Adrenal gland (tissue), 9 donors: ENCODE measurements at regions not wholly inside any gene's neighbourhood (a gene's known extent, or its start where the extent isn't known, plus 50 kb on each side); places are given as distances from the start of the nearest gene placed in this dataset.

Experiments
- DNase-seq, 7 donors: peaks; one replicate each; pipeline ENCODE4 v3.0.0-alpha.2; 2019 to 2020
- H3K27ac ChIP-seq, 5 donors: fragments of 200-600 bp; sonication (generic) in 4 of 5; 1 replicate in 3 of 5; 2 replicates in 2 of 5; pipeline versions ENCODE4 v1.5.1 to v1.8.0; 2016 to 2020; ENCODE audit warnings: mild to moderate bottlenecking in 1 of 5
- H3K27me3 ChIP-seq: fragments of 200-600 bp; 2 replicates; pipeline ENCODE4 v1.8.0; 2021
- H3K36me3 ChIP-seq, 2 donors: fragments of 200-600 bp; replicated peaks in 1 of 2; 1 replicate in 1 of 2; 2 replicates in 1 of 2; pipeline versions ENCODE4 v1.5.1 to v1.8.0; 2018 to 2022
- H3K4me1 ChIP-seq, 2 donors: fragments of 200-600 bp; replicated peaks in 1 of 2; 1 replicate in 1 of 2; 2 replicates in 1 of 2; pipeline versions ENCODE4 v1.5.1 to v1.8.0; 2018 to 2021
- H3K4me3 ChIP-seq, 4 donors: fragments of 200-600 bp; sonication (generic) in 3 of 4; one replicate each; pipeline ENCODE4 v1.5.1; 2016 to 2018
- H3K9me3 ChIP-seq, 3 donors: fragments of 200-600 bp; sonication (generic) in 1 of 3; replicated peaks in 1 of 3; 1 replicate in 2 of 3; 2 replicates in 1 of 3; pipeline versions ENCODE4 v1.5.1 to v1.8.0; 2016 to 2021
- CTCF ChIP-seq, 6 experiments: fragments of 450-650 bp in 4 of 6; fragments of 200-600 bp in 2 of 6; sonication (generic) in 1 of 6; IDR thresholded peaks; 1 replicate in 5 of 6; 2 replicates in 1 of 6; pipeline versions ENCODE4 v1.5.1 to v1.8.0; 2016 to 2021; ENCODE audit warnings: antibody characterized with exemption in 6 of 6, mild to moderate bottlenecking in 2 of 6, moderate library complexity in 1 of 6
- POLR2A ChIP-seq, 2 donors: fragments of 450-650 bp; IDR thresholded peaks; one replicate each; pipeline ENCODE4 v1.6.1; 2017; ENCODE audit warnings: antibody characterized with exemption in 2 of 2, mild to moderate bottlenecking in 2 of 2, moderate library complexity in 1 of 2
- WGBS, 4 donors: extraction: QIAGEN DNeasy Blood & Tissue Kit in 2 of 4; methylation state at CpG; one replicate each; pipeline versions ENCODE4 v1.1.5 to v1.1.7; 2013 to 2017; 5-methylcytosine and 5-hydroxymethylcytosine counted together
- intact Hi-C, 2 donors: fragments of 100-400 bp; cut with DNase I; formaldehyde crosslinking; loops; one replicate each; pipeline versions ENCODE4 v1.14.1 to v1.15.0; 2022 to 2023
- donor health status: healthy with polysubstance abuse.
- donor health status: Bipolar disorder and iron deficiency.
- donor health status: DM: yes; HTN: yes; CAD: no.
- donor health status: DM: no; HTN: no; CAD: no.
- donor health status: DM: no; HTN: no; CAD: no.

- no peak for DNase-seq
- Histone ChIP-seq H3K4me1 (no peaks in the 10 kb centered on the region), H3K4me3 (no peak overlapping the region), H3K9me3 (no peaks in the 10 kb centered on the region), H3K27ac (no peak overlapping the region), H3K27me3 (no peaks in the 10 kb centered on the region), H3K36me3 (no peaks in the 10 kb centered on the region)
- intact Hi-C loops = no loop called here
- WGBS, 4 donors = 81 to 92% (median 85%) methylated on average over 2 of the region's 2 CpGs
- TF ChIP-seq POLR2A (IDR thresholded peaks at IDR 0.05) (no peak), CTCF (IDR thresholded peaks at IDR 0.05) (no peak)
These were observed 134.9 kb upstream of the THBS1 start for GRCh38 chr15:39445931-39446330.

- H3K9me3 ChIP-seq = no peaks in the 10 kb centered on the region
- no peak for DNase-seq
- no peaks in the 10 kb centered on the region for H3K27me3 ChIP-seq
- H3K4me3 ChIP-seq = no peak overlapping the region
- intact Hi-C loops = no loop called here
- TF ChIP-seq POLR2A (IDR thresholded peaks at IDR 0.05) = no peak
- no peak for TF ChIP-seq CTCF (IDR thresholded peaks at IDR 0.05)
- WGBS, 4 donors = 95 to 99% (median 96%) methylated on average over 2 of the region's 2 CpGs
- no peaks in the 10 kb centered on the region for H3K4me1 ChIP-seq
- H3K27ac ChIP-seq = no peak overlapping the region
- H3K36me3 ChIP-seq = no peaks in the 10 kb centered on the region
These were observed 133.5 kb upstream of the THBS1 start for GRCh38 chr15:39447346-39447745.

GRCh38 chr15:39447881-39448280 is 133.0 kb upstream of the THBS1 start:
- no peaks in the 10 kb centered on the region for H3K27me3 ChIP-seq
- intact Hi-C loops = no loop called here
- WGBS, 4 donors = 66 to 86% (median 77%) methylated on average over 4 of the region's 4 CpGs
- no peak overlapping the region for H3K27ac ChIP-seq
- no peak overlapping the region for H3K4me3 ChIP-seq
- no peak for TF ChIP-seq CTCF (IDR thresholded peaks at IDR 0.05)
- no peak for TF ChIP-seq POLR2A (IDR thresholded peaks at IDR 0.05)
- H3K36me3 ChIP-seq = no peaks in the 10 kb centered on the region
- no peaks in the 10 kb centered on the region for H3K4me1 ChIP-seq
- no peak for DNase-seq
- no peaks in the 10 kb centered on the region for H3K9me3 ChIP-seq

- Histone ChIP-seq H3K36me3 (no peaks in the 10 kb centered on the region), H3K4me1 (peaks cover 0 to 2% of the 10 kb centered on the region in 2 donors), H3K27ac (no peak overlapping the region), H3K4me3 (no peak overlapping the region), H3K27me3 (no peaks in the 10 kb centered on the region), H3K9me3 (no peaks in the 10 kb centered on the region)
- intact Hi-C loops = no loop called here
- 89 to 91% (median 90%) methylated on average over 4 of the region's 4 CpGs for WGBS, 4 donors
- DNase-seq = no peak
- TF ChIP-seq CTCF (IDR thresholded peaks at IDR 0.05) = no peak
These were observed 132.5 kb upstream of the THBS1 start for GRCh38 chr15:39448409-39448808.
